GM23248 (cell line): ENCODE measurements at regions not wholly inside any gene's neighbourhood (a gene's known extent, or its start where the extent isn't known, plus 50 kb on each side); places are given as distances from the start of the nearest gene placed in this dataset.

Source experiments
- DNase-seq: peaks from one replicate; pipeline ENCODE4 v3.0.0-alpha.2; 2015
- H2AFZ ChIP-seq: fragments of 200-600 bp; sonication (generic); 2 replicates; pipeline ENCODE4 v1.6.1; 2016; ENCODE audit warnings: antibody characterized with exemption
- H3F3A ChIP-seq: fragments of 200-600 bp; sonication (generic); 2 replicates; pipeline ENCODE4 v1.6.1; 2016; ENCODE audit warnings: mild to moderate bottlenecking, antibody characterized with exemption, mixed run types; ENCODE audit not compliant: insufficient read depth
- H3K27ac ChIP-seq: fragments of 200-600 bp; sonication (generic); 2 replicates; pipeline ENCODE4 v1.5.1; 2016; ENCODE audit warnings: mild to moderate bottlenecking
- H3K27me3 ChIP-seq: fragments of 200-600 bp; sonication (generic); replicated peaks from 2 replicates; pipeline ENCODE4 v1.6.1; 2016; ENCODE audit warnings: mild to moderate bottlenecking; ENCODE audit not compliant: insufficient read depth
- H3K36me3 ChIP-seq: fragments of 200-600 bp; sonication (generic); 2 replicates; pipeline ENCODE4 v1.6.1; 2016; ENCODE audit warnings: low read depth, mild to moderate bottlenecking
- H3K4me1 ChIP-seq: fragments of 200-600 bp; sonication (generic); 2 replicates; pipeline ENCODE4 v1.6.1; 2016; ENCODE audit warnings: mild to moderate bottlenecking; ENCODE audit not compliant: insufficient read depth
- H3K4me2 ChIP-seq: fragments of 200-600 bp; sonication (generic); one replicate; pipeline ENCODE4 v1.6.1; 2016; ENCODE audit warnings: mild to moderate bottlenecking; ENCODE audit not compliant: unreplicated experiment
- H3K4me3 ChIP-seq: fragments of 200-600 bp; sonication (generic); 2 replicates; pipeline ENCODE4 v1.5.1; 2016; ENCODE audit warnings: mild to moderate bottlenecking
- H3K79me2 ChIP-seq: fragments of 200-600 bp; sonication (generic); 2 replicates; pipeline ENCODE4 v1.6.1; 2016; ENCODE audit warnings: mild to moderate bottlenecking; ENCODE audit not compliant: insufficient read depth
- H3K9ac ChIP-seq: fragments of 200-600 bp; sonication (generic); 2 replicates; pipeline ENCODE4 v1.6.1; 2016; ENCODE audit warnings: mild to moderate bottlenecking
- H3K9me2 ChIP-seq: fragments of 200-600 bp; sonication (generic); 2 replicates; pipeline ENCODE4 v1.6.1; 2016; ENCODE audit warnings: mixed run types, mild to moderate bottlenecking, moderate library complexity; ENCODE audit not compliant: insufficient read depth
- H3K9me3 ChIP-seq: fragments of 200-600 bp; sonication (generic); one replicate; pipeline ENCODE4 v1.6.1; 2017; ENCODE audit warnings: low read depth
- H4K20me1 ChIP-seq: fragments of 200-600 bp; sonication (generic); 2 replicates; pipeline ENCODE4 v1.6.0; 2016; ENCODE audit not compliant: insufficient read depth
- EZH2 ChIP-seq: fragments of 200-600 bp; sonication (generic); IDR thresholded peaks from 2 replicates; pipeline ENCODE4 v1.6.1; 2018; ENCODE audit warnings: antibody characterized with exemption, mild to moderate bottlenecking; ENCODE audit not compliant: insufficient read depth, poor library complexity, severe bottlenecking
- EZH2phosphoT487 ChIP-seq: fragments of 200-600 bp; sonication (generic); IDR thresholded peaks from 2 replicates; pipeline ENCODE4 v1.6.1; 2018; ENCODE audit warnings: antibody characterized with exemption, moderate library complexity, mild to moderate bottlenecking, low read depth; ENCODE audit not compliant: insufficient read depth
- WGBS, 2 experiments: methylation state at CpG; one replicate each; pipeline ENCODE4 v1.1.6; 2015 to 2017; ENCODE audit warnings: low lambda C conversion rate in 2 of 2, low coverage in 1 of 2; ENCODE audit errors: missing lambda C conversion rate in 2 of 2; 5-methylcytosine and 5-hydroxymethylcytosine counted together
- in situ Hi-C: fragments of 300-500 bp; cut with MboI; formaldehyde crosslinking; loops from 2 replicates; pipeline ENCODE4 v1.15.0; 2020

DNA sequence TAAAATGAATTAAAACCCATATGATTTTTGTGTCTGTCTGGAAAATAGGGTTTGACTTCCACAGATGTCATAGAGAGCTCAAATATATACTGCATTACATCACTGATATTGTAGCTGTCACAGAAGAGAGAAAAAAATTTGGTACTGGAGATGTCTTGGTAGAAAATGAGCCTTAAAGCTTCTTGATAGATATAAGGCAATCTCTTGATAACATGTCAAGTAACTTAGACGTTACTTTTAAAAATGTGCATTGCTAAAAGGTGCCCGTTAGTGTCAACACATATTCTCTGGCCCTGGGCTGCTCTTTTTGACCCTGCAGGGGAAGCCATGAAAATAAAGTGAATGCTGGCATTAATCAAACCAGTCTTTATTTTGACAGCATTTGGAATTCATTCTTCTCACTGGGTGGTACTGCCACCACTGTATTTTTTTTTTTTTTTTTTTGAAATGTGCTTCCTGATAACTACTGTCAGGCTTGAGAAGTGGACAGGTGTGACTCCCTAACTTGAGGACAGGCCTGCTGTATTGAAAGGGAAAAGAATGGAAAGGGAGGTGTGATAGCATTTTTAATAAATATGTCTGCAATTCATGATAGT lies 53.0 kb upstream of the RAPGEF2 start:
- Histone ChIP-seq H3K9me3 (no peaks in the 10 kb centered on the region), H3K4me1 (peaks cover 6% of the 10 kb centered on the region), H3K9ac (no peak overlapping the region), H3F3A (peaks cover 7% of the 10 kb centered on the region; the same call in 1 of the 2 replicates), H2AFZ (no peak overlapping the region), H3K27ac (no peak overlapping the region), H3K36me3 (no peaks in the 10 kb centered on the region), H3K27me3 (peaks cover 2% of the 10 kb centered on the region), H4K20me1 (no peaks in the 10 kb centered on the region), H3K4me3 (no peak overlapping the region), H3K4me2 (no peak overlapping the region), H3K79me2 (no peaks in the 10 kb centered on the region), H3K9me2 (no peaks in the 10 kb centered on the region)
- in situ Hi-C loops: no loop called here
- DNase-seq: no peak
- WGBS, 2 experiments: 78 to 100% methylated on average over 2 of the region's 2 CpGs
- no peak for TF ChIP-seq EZH2
- TF ChIP-seq EZH2phosphoT487: no peak

DNA sequence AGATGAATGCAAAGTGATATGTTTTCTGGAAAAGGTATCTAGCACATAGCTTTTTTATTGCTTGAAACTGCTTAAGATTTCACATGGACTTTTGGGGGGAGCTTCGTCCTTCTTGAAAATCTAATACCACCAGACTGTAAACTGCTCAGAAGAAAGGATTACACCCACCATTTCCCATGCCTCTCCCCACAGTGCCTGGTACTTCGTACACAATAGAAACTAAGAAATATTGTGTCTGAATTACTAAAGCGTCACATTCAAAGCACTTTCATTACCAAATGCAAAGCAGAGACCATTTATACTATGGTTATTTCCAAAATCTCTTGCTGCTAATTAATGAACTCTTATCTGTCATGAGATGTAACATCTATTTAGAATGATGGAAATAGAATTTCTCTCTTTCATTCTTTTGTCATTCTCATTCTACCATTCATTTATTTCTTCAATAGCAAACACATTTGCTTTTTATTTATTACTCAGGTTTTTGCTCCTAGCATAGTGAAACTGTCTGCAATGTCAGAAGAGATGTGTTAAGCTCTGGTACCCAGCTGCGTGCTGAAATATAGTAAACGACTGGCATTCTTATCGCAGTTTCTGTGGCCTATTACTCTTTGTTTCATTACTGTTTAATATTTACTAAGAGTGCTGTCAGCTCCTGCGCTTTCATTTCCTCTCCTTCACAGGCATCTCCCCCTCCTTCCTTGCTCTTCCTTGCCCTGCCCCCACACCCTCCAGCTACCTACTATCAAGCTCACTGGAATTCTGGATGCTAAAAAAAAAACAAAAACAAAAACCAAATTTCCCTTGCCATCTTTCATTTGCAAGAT lies 51.4 kb upstream of the RAPGEF2 start:
- no peaks in the 10 kb centered on the region for H3K79me2 ChIP-seq
- no peak overlapping the region for H3K4me2 ChIP-seq
- no peak for TF ChIP-seq EZH2phosphoT487
- TF ChIP-seq EZH2: no peak
- WGBS, 2 experiments: 70% methylated on average over 7 of the region's 7 CpGs
- H3K9me2 ChIP-seq: no peaks in the 10 kb centered on the region
- H3K4me3 ChIP-seq: no peak overlapping the region
- no peaks in the 10 kb centered on the region for H3K9me3 ChIP-seq
- no peaks in the 10 kb centered on the region for H4K20me1 ChIP-seq
- H3K4me1 ChIP-seq: peaks cover 6% of the 10 kb centered on the region
- no peak overlapping the region for H2AFZ ChIP-seq
- H3K27ac ChIP-seq: no peak overlapping the region
- DNase-seq: no peak
- no peak overlapping the region for H3K9ac ChIP-seq
- no peaks in the 10 kb centered on the region for H3K36me3 ChIP-seq
- in situ Hi-C loops: no loop called here
- H3K27me3 ChIP-seq: peaks cover 15% of the 10 kb centered on the region
- H3F3A ChIP-seq: peaks cover 7% of the 10 kb centered on the region; the same call in 1 of the 2 replicates

DNA sequence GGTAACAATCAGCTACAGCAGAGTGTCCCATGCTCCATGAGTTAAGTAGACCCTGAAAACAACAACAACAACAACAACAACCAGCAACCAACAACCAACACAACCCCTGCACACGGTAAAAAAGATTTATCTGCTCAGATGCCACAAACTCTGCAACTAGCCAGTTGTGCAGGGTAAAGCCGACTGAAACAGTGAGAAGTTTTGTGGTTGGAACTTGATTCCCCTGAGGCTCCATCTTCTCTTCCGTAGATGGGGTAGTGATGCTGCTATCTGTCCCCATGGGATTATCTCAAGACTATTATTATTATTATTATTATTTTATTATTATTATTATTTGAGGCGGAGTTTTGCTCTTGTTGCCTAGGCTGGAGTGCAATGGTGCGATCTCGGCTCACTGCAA lies 50.6 kb upstream of the RAPGEF2 start:
- Histone ChIP-seq H3K27me3 (peaks cover 21% of the 10 kb centered on the region), H3F3A (peaks cover 7% of the 10 kb centered on the region; the same call in 1 of the 2 replicates), H3K9me3 (no peaks in the 10 kb centered on the region), H3K27ac (no peak overlapping the region), H4K20me1 (no peaks in the 10 kb centered on the region), H3K4me2 (no peak overlapping the region), H3K4me3 (no peak overlapping the region), H3K79me2 (no peaks in the 10 kb centered on the region), H3K4me1 (peaks cover 6% of the 10 kb centered on the region), H3K9me2 (no peaks in the 10 kb centered on the region), H3K36me3 (no peaks in the 10 kb centered on the region), H3K9ac (no peak overlapping the region), H2AFZ (no peak overlapping the region)
- no peak for DNase-seq
- TF ChIP-seq EZH2phosphoT487 (no peak), EZH2 (no peak)
- 80 to 84% methylated on average over 6 of the region's 6 CpGs for WGBS, 2 experiments
- in situ Hi-C loops: no loop called here
